ENCODE measurements at regions not wholly inside any gene's neighbourhood (a gene's known extent, or its start where the extent isn't known, plus 50 kb on each side); places are given as distances from the start of the nearest gene placed in this dataset.
"Not testable (repeated sequence)": the region's sequence is repeated elsewhere in the genome, so short reads cannot be mapped to it uniquely, and the experiment has no call there.

GRCh38 chr5:176748073-176748966 lies 62.0 kb upstream of the UNC5A start:
- no peaks in the 10 kb centered on the region for H3K36me3 ChIP-seq
- no peak for DNase-seq (ENCODE audit: low spot score in 2 of 2)
- H3K9me3 ChIP-seq = no peaks in the 10 kb centered on the region
- whole genome bisulfite sequencing, 2 donors = 78 to 80% methylated on average over 22 to 24 of the region's 24 CpGs
- peaks cover 0 to 10% (median 0%) of the 10 kb centered on the region in 4 donors for H3K4me1 ChIP-seq
- no peak overlapping the region for H3K4me3 ChIP-seq
- H3K27me3 ChIP-seq = peaks cover 2 to 65% of the 10 kb centered on the region in 2 donors
- TF ChIP-seq EP300 (IDR thresholded peaks at IDR 0.05) (no peak), POLR2A (IDR thresholded peaks at IDR 0.05) (no peak)
- TF ChIP-seq, protein P1, sequence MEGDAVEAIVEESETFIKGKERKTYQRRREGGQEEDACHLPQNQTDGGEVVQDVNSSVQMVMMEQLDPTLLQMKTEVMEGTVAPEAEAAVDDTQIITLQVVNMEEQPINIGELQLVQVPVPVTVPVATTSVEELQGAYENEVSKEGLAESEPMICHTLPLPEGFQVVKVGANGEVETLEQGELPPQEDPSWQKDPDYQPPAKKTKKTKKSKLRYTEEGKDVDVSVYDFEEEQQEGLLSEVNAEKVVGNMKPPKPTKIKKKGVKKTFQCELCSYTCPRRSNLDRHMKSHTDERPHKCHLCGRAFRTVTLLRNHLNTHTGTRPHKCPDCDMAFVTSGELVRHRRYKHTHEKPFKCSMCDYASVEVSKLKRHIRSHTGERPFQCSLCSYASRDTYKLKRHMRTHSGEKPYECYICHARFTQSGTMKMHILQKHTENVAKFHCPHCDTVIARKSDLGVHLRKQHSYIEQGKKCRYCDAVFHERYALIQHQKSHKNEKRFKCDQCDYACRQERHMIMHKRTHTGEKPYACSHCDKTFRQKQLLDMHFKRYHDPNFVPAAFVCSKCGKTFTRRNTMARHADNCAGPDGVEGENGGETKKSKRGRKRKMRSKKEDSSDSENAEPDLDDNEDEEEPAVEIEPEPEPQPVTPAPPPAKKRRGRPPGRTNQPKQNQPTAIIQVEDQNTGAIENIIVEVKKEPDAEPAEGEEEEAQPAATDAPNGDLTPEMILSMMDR (IDR thresholded peaks at IDR 0.05) = no peak
- H3K27ac ChIP-seq = no peak overlapping the region

- no peak for TF ChIP-seq POLR2A (IDR thresholded peaks at IDR 0.05)
- TF ChIP-seq, protein P1 (IDR thresholded peaks at IDR 0.05) = no peak
- no peak for DNase-seq (ENCODE audit: low spot score in 2 of 2)
- Histone ChIP-seq H3K27me3 (peaks cover 0 to 55% of the 10 kb centered on the region in 2 donors), H3K4me3 (no peak overlapping the region), H3K9me3 (no peaks in the 10 kb centered on the region), H3K36me3 (no peaks in the 10 kb centered on the region), H3K4me1 (peaks cover 0 to under 1% (median 0%) of the 10 kb centered on the region in 4 donors), H3K27ac (no peak overlapping the region)
- WGBS, 2 donors = 73 to 78% methylated on average over 17 to 21 of the region's 21 CpGs
Measured at GRCh38 chr5:176748967-176749935, 61.1 kb upstream of the UNC5A start.

DNA sequence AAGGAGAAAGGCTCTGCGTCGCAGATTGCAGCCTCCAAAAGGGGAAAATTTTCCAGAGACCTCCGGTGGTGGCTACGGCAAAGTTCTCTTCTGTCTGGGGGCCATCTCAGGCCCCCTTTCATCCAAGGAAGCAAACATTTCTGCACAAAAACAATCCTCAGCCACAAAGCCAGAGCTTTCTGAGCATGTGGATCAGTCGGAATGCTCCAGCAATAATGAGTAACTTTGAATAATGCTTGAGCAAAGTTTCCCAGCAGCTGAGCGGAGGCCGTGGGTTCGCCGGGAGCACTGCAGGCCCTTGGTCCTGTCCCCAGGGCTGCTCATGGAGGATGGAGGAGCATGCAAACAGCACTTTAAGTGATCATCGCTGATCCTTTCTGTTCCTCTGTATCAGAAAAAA lies 60.2 kb upstream of the UNC5A start:
- no peaks in the 10 kb centered on the region for H3K4me1 ChIP-seq
- TF ChIP-seq POLR2A (IDR thresholded peaks at IDR 0.05) (no peak), EP300 (IDR thresholded peaks at IDR 0.05) (no peak)
- TF ChIP-seq, protein P1 (IDR thresholded peaks at IDR 0.05) = no peak
- no peaks in the 10 kb centered on the region for H3K36me3 ChIP-seq
- no peaks in the 10 kb centered on the region for H3K9me3 ChIP-seq
- no peak for DNase-seq (ENCODE audit: low spot score in 2 of 2)
- H3K4me3 ChIP-seq = no peak overlapping the region
- peaks cover 0 to 46% of the 10 kb centered on the region in 2 donors for H3K27me3 ChIP-seq
- WGBS, 2 donors = 61 to 63% methylated on average over 10 of the region's 10 CpGs
- no peak overlapping the region for H3K27ac ChIP-seq

GRCh38 chr5:176754376-176754973 lies 55.9 kb upstream of the UNC5A start:
- no peak overlapping the region for H3K4me3 ChIP-seq
- no peak for TF ChIP-seq POLR2A (IDR thresholded peaks at IDR 0.05)
- TF ChIP-seq, protein P1 (IDR thresholded peaks at IDR 0.05) = no peak
- no peak for TF ChIP-seq EP300 (IDR thresholded peaks at IDR 0.05)
- WGBS, 2 donors = 87 to 94% methylated on average over 2 of the region's 2 CpGs

DNA sequence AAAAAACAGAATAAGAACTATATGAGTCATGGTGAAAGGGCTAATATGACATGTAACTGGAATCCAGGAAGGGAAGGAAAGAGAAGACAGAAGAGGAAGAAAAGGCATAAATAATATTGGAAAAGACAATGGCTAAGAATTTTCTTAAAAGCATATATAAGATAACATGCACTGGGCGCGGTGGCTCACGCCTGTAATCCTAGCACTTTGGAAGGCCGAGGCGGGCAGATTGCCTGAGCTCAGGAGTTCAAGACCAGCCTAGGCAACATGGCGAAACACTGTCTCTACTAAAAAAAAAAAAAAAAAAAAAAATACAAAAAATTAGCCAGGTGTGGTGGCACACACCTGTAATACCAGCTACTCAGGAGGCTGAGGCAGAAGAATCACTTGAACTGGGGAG lies 54.8 kb upstream of the UNC5A start:
- H3K36me3 ChIP-seq; H3K4me1 ChIP-seq; H3K4me3 ChIP-seq; DNase-seq (ENCODE audit: low spot score in 2 of 2); H3K27me3 ChIP-seq; H3K27ac ChIP-seq; H3K9me3 ChIP-seq: not testable (repeated sequence)
- 92% methylated on average over 6 of the region's 6 CpGs for WGBS, 2 donors

More at GRCh38 chr5:176754376-176754973, 55.9 kb upstream of the UNC5A start:
- H3K36me3 ChIP-seq = no peaks in the 10 kb centered on the region
- H3K27ac ChIP-seq = no peak overlapping the region
- no peaks in the 10 kb centered on the region for H3K4me1 ChIP-seq
- DNase-seq (ENCODE audit: low spot score in 2 of 2) = no peak
- peaks cover 0 to 5% of the 10 kb centered on the region in 2 donors for H3K27me3 ChIP-seq
- H3K9me3 ChIP-seq = peaks cover 0 to 4% (median 0%) of the 10 kb centered on the region in 4 donors

GRCh38 chr5:176757569-176757968 lies 52.8 kb upstream of the UNC5A start:
- not testable (repeated sequence) for H3K27ac ChIP-seq; DNase-seq (ENCODE audit: low spot score in 2 of 2); H3K4me3 ChIP-seq; H3K36me3 ChIP-seq; H3K4me1 ChIP-seq; H3K9me3 ChIP-seq; H3K27me3 ChIP-seq

Data from tibial nerve (tissue), 4 donors.